Breast epithelium (tissue), 3 donors: ENCODE measurements at regions not wholly inside any gene's neighbourhood (a gene's known extent, or its start where the extent isn't known, plus 50 kb on each side); places are given as distances from the start of the nearest gene placed in this dataset.

ENCODE experiments used
- POLR2A ChIP-seq: fragments of 450-650 bp; IDR thresholded peaks from one replicate; pipeline ENCODE4 v1.6.1; 2016; ENCODE audit warnings: antibody characterized with exemption, mild to moderate bottlenecking, moderate library complexity
- TF ChIP-seq, protein P1 (sequence below), 3 donors: fragments of 450-650 bp; IDR thresholded peaks; one replicate each; pipeline ENCODE4 v1.5.1; 2016 to 2017; ENCODE audit warnings: antibody characterized with exemption in 3 of 3, mild to moderate bottlenecking in 3 of 3, moderate library complexity in 3 of 3

DNA sequence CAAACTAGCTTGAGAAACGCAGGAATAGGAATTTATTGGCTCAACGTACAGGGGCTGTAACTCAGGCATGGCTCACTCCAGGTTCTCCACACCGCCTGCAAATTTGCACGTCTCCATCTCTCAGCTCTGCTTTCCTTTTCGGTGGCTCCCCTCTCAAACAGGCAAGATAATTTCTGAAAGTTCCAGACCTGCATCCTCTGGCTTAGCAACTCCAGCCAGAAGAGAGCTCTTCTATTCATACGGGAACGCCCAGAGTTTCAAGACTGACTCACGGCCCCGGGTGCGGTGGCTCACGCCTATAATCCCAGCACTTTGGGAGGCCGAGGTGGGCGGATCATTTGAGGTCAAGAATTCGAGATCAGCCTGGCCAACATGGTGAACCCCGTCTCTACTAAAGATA, 139.7 kb upstream of the BNIP2 start:
- TF ChIP-seq POLR2A: no peak
- TF ChIP-seq, protein P1, sequence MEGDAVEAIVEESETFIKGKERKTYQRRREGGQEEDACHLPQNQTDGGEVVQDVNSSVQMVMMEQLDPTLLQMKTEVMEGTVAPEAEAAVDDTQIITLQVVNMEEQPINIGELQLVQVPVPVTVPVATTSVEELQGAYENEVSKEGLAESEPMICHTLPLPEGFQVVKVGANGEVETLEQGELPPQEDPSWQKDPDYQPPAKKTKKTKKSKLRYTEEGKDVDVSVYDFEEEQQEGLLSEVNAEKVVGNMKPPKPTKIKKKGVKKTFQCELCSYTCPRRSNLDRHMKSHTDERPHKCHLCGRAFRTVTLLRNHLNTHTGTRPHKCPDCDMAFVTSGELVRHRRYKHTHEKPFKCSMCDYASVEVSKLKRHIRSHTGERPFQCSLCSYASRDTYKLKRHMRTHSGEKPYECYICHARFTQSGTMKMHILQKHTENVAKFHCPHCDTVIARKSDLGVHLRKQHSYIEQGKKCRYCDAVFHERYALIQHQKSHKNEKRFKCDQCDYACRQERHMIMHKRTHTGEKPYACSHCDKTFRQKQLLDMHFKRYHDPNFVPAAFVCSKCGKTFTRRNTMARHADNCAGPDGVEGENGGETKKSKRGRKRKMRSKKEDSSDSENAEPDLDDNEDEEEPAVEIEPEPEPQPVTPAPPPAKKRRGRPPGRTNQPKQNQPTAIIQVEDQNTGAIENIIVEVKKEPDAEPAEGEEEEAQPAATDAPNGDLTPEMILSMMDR (IDR thresholded peaks at IDR 0.05): no peak
